Hematopoietic multipotent progenitor cell treated with erythropoietin and hydrocortisone succinate and interleukin-3 and kit ligand, for 6 days (in vitro differentiated cells): ENCODE measurements at regions not wholly inside any gene's neighbourhood (a gene's known extent, or its start where the extent isn't known, plus 50 kb on each side); places are given as distances from the start of the nearest gene placed in this dataset.
"Not testable (repeated sequence)": the region's sequence is repeated elsewhere in the genome, so short reads cannot be mapped to it uniquely, and the experiment has no call there.

Source experiments
- DNase-seq: peaks from one replicate; pipeline ENCODE4 v3.0.0-alpha.2; 2015

GRCh38 chr5:56685503-56686217 is 129.7 kb upstream of the MAP3K1 start:
- DNase-seq = no peak

GRCh38 chr5:56684159-56684558 is 131.2 kb upstream of the MAP3K1 start:
- DNase-seq = no peak

GRCh38 chr5:56683733-56684132 is 131.6 kb upstream of the MAP3K1 start:
- no peak for DNase-seq

- no peak for DNase-seq
Measured at GRCh38 chr5:56683281-56683680, 132.1 kb upstream of the MAP3K1 start.

GRCh38 chr5:56681346-56681745 is 134.0 kb upstream of the MAP3K1 start:
- peak; percentile 53 for DNase-seq

GRCh38 chr5:56680731-56681130 is 134.6 kb upstream of the MAP3K1 start:
- DNase-seq = no peak

GRCh38 chr5:56677690-56678305 is 137.6 kb upstream of the MAP3K1 start:
- no peak for DNase-seq

GRCh38 chr5:56676091-56676768 is 139.1 kb upstream of the MAP3K1 start:
- DNase-seq = peak; percentile 67

GRCh38 chr5:56674441-56674840 is 140.9 kb upstream of the MAP3K1 start:
- DNase-seq = no peak

GRCh38 chr5:56673171-56673570 is 142.2 kb upstream of the MAP3K1 start:
- peak; percentile 69 for DNase-seq

- peak; percentile 81 for DNase-seq
Measured at GRCh38 chr5:56671571-56671970, 143.8 kb upstream of the MAP3K1 start.

GRCh38 chr5:56670916-56671315 is 144.4 kb upstream of the MAP3K1 start:
- no peak for DNase-seq

GRCh38 chr5:56669534-56670483 is 145.5 kb upstream of the MAP3K1 start:
- peak; percentile 75 for DNase-seq

GRCh38 chr5:56668996-56669395 is 146.4 kb upstream of the MAP3K1 start:
- no peak for DNase-seq

- no peak for DNase-seq
Measured at GRCh38 chr5:56667692-56668091, 147.7 kb upstream of the MAP3K1 start.

GRCh38 chr5:56666901-56667300 is 148.4 kb upstream of the MAP3K1 start:
- no peak for DNase-seq

- not testable (repeated sequence) for DNase-seq
Measured at GRCh38 chr5:56665117-56665516, 150.2 kb upstream of the MAP3K1 start.

- DNase-seq = no peak
Measured at GRCh38 chr5:56664025-56664424, 151.3 kb upstream of the MAP3K1 start.

GRCh38 chr5:56663523-56663922 is 151.8 kb upstream of the MAP3K1 start:
- no peak for DNase-seq

- DNase-seq = no peak
Measured at GRCh38 chr5:56662893-56663292, 152.5 kb upstream of the MAP3K1 start.

- DNase-seq = no peak
Measured at GRCh38 chr5:56659971-56660370, 155.4 kb upstream of the MAP3K1 start.

- no peak for DNase-seq
Measured at GRCh38 chr5:56658972-56659371, 156.4 kb upstream of the MAP3K1 start.
